HCT116 (cell line): ENCODE measurements at regions not wholly inside any gene's neighbourhood (a gene's known extent, or its start where the extent isn't known, plus 50 kb on each side); places are given as distances from the start of the nearest gene placed in this dataset.

ENCODE experiments used
- EZH2 ChIP-seq: fragments of 200-600 bp; sonication (generic); IDR thresholded peaks from 2 replicates; pipeline ENCODE4 v1.6.1; 2017; ENCODE audit warnings: antibody characterized with exemption, mixed run types
- POLR2A ChIP-seq: IDR thresholded peaks from 2 replicates; pipeline ENCODE4 v1.7.0; 2011; ENCODE audit warnings: borderline replicate concordance; ENCODE audit not compliant: insufficient read depth, insufficient read length; ENCODE audit errors: extremely low read depth
- POLR2AphosphoS5 ChIP-seq: IDR thresholded peaks from 2 replicates; pipeline ENCODE4 v1.6.1; 2011; ENCODE audit warnings: mild to moderate bottlenecking, low read depth, low read length, moderate library complexity
- SP1 ChIP-seq: IDR thresholded peaks from 2 replicates; pipeline ENCODE4 v1.6.1; 2012; ENCODE audit warnings: low read depth
- TCF7L2 ChIP-seq: IDR thresholded peaks from 2 replicates; pipeline ENCODE4 v1.7.0; 2011; ENCODE audit warnings: borderline replicate concordance, inconsistent platforms; ENCODE audit not compliant: insufficient read depth, insufficient read length; ENCODE audit errors: extremely low read depth
- YY1 ChIP-seq: IDR thresholded peaks from 2 replicates; pipeline ENCODE4 v1.6.1; 2011; ENCODE audit warnings: low read length, low read depth, moderate library complexity, mild to moderate bottlenecking; ENCODE audit not compliant: insufficient replicate concordance; ENCODE audit errors: extremely low read depth
- TF ChIP-seq, protein P1 (sequence below), 3 experiments: fragments of 200-600 bp in 1 of 3; sonication (generic) in 1 of 3; IDR thresholded peaks in 2 of 3; conservative IDR thresholded peaks in 1 of 3; 2 replicates each; pipeline ENCODE4 v1.5.1; 2012 to 2017; ENCODE audit warnings: low read depth in 2 of 3, low read length in 2 of 3, antibody characterized with exemption in 1 of 3, borderline replicate concordance in 1 of 3, control low read depth in 1 of 3, mild to moderate bottlenecking in 1 of 3, mixed read lengths in 1 of 3, mixed run types in 1 of 3, moderate library complexity in 1 of 3; ENCODE audit not compliant: insufficient read depth in 1 of 3
- TF ChIP-seq, protein P2 (sequence below): IDR thresholded peaks from 2 replicates; pipeline ENCODE4 v1.6.1; 2012; ENCODE audit warnings: low read depth
- TF ChIP-seq, protein P3 (sequence below): IDR thresholded peaks from 2 replicates; pipeline ENCODE4 v1.6.1; 2012
- TF ChIP-seq, protein P4 (sequence below): IDR thresholded peaks from 2 replicates; pipeline ENCODE4 v1.6.1; 2012

DNA sequence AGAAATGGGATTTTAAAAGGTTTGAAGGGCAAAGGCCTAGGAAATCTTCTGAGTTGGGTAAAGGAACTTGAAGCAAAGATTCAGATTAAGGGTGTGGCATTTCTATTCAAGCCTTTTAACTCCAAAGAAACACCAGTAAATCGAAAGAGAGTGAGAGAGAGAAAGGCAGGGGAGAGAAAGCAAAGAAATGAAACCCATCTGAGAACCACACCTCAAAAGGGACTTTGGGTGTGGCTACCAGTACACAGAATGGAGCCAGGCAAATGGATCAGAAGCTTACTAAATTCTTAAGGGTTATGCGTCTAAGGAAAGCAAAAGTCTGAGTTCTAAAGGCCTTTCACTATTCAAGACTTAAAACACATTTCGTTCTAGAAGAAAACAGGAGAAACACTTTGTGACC is 277.4 kb downstream of the BCL11B start:
- TF ChIP-seq EZH2 (no peak), POLR2AphosphoS5 (no peak), YY1 (no peak), POLR2A (no peak), SP1 (no peak), TCF7L2 (no peak)
- TF ChIP-seq, protein P1, sequence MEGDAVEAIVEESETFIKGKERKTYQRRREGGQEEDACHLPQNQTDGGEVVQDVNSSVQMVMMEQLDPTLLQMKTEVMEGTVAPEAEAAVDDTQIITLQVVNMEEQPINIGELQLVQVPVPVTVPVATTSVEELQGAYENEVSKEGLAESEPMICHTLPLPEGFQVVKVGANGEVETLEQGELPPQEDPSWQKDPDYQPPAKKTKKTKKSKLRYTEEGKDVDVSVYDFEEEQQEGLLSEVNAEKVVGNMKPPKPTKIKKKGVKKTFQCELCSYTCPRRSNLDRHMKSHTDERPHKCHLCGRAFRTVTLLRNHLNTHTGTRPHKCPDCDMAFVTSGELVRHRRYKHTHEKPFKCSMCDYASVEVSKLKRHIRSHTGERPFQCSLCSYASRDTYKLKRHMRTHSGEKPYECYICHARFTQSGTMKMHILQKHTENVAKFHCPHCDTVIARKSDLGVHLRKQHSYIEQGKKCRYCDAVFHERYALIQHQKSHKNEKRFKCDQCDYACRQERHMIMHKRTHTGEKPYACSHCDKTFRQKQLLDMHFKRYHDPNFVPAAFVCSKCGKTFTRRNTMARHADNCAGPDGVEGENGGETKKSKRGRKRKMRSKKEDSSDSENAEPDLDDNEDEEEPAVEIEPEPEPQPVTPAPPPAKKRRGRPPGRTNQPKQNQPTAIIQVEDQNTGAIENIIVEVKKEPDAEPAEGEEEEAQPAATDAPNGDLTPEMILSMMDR (IDR thresholded peaks at IDR 0.05 in 2 of 3, conservative IDR thresholded peaks at IDR 0.05 in 1 of 3; ENCODE audit: borderline replicate concordance in 1 of 3, insufficient read depth in 1 of 3, low read depth in 2 of 3, low read length in 2 of 3), result no peak
- TF ChIP-seq, protein P2, sequence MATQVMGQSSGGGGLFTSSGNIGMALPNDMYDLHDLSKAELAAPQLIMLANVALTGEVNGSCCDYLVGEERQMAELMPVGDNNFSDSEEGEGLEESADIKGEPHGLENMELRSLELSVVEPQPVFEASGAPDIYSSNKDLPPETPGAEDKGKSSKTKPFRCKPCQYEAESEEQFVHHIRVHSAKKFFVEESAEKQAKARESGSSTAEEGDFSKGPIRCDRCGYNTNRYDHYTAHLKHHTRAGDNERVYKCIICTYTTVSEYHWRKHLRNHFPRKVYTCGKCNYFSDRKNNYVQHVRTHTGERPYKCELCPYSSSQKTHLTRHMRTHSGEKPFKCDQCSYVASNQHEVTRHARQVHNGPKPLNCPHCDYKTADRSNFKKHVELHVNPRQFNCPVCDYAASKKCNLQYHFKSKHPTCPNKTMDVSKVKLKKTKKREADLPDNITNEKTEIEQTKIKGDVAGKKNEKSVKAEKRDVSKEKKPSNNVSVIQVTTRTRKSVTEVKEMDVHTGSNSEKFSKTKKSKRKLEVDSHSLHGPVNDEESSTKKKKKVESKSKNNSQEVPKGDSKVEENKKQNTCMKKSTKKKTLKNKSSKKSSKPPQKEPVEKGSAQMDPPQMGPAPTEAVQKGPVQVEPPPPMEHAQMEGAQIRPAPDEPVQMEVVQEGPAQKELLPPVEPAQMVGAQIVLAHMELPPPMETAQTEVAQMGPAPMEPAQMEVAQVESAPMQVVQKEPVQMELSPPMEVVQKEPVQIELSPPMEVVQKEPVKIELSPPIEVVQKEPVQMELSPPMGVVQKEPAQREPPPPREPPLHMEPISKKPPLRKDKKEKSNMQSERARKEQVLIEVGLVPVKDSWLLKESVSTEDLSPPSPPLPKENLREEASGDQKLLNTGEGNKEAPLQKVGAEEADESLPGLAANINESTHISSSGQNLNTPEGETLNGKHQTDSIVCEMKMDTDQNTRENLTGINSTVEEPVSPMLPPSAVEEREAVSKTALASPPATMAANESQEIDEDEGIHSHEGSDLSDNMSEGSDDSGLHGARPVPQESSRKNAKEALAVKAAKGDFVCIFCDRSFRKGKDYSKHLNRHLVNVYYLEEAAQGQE, result no peak
- TF ChIP-seq, protein P3, sequence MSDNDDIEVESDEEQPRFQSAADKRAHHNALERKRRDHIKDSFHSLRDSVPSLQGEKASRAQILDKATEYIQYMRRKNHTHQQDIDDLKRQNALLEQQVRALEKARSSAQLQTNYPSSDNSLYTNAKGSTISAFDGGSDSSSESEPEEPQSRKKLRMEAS, result no peak
- TF ChIP-seq, protein P4, sequence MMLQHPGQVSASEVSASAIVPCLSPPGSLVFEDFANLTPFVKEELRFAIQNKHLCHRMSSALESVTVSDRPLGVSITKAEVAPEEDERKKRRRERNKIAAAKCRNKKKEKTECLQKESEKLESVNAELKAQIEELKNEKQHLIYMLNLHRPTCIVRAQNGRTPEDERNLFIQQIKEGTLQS, result no peak
